GM19238 (cell line): ENCODE measurements at regions not wholly inside any gene's neighbourhood (a gene's known extent, or its start where the extent isn't known, plus 50 kb on each side); places are given as distances from the start of the nearest gene placed in this dataset.

Experiments used
- DNase-seq: peaks from one replicate; pipeline ENCODE4 v3.0.0; 2011; ENCODE audit warnings: low spot score; ENCODE audit not compliant: insufficient read length

- no peak for DNase-seq
Observed at GRCh38 chr13:47829690-47830089, 171.4 kb downstream of the SUCLA2 start.

- DNase-seq = no peak
Observed at GRCh38 chr13:47826471-47826870, 174.6 kb downstream of the SUCLA2 start.

GRCh38 chr13:47822036-47822435 lies 179.0 kb downstream of the SUCLA2 start:
- no peak for DNase-seq

GRCh38 chr13:47816831-47817230 lies 184.2 kb downstream of the SUCLA2 start:
- DNase-seq = no peak

- DNase-seq = no peak
Observed at GRCh38 chr13:47813718-47814117, 187.4 kb downstream of the SUCLA2 start.

DNA sequence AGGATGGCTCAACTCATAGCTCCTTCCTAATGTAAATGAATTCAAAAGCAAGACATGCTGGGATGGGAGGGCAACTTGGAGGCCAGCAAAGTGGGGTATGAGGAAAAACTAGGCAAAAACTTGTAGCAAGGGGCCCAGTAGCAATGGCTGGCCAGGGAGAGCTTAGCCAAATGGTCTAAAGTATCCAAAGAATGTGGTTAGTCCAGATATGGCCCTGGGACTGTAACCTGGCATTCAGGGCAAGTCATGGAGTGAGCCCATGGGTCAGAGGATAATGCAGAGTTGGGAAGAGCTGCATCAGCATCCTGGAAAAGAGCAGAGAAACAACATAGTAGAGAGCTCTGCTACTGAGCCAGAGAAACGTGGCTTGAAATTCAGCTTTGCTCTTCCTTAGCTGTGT lies 191.7 kb downstream of the SUCLA2 start:
- DNase-seq = no peak

DNA sequence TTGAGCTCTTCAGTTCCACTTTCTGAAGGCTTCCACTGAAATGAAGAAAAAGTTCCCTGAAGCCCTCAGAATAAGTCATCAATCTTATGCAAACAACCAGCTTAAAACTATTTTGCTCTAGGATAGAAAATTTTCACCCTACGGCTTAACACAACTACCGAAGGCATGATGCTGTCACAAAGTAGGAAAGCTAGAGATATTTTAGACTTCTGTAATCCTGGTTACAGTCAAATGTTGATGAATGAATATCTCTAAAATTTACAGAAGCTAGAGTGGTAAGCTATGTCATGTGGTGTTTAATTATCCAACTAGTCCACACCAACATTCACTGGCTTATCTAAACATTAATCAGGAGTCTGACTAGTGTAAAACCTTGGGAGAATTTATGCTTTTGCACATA lies 197.9 kb downstream of the SUCLA2 start:
- no peak for DNase-seq

GRCh38 chr13:47801555-47801954 lies 199.5 kb downstream of the SUCLA2 start:
- no peak for DNase-seq

GRCh38 chr13:47800593-47800992 lies 200.5 kb downstream of the SUCLA2 start:
- DNase-seq = no peak

- DNase-seq = no peak
Observed at GRCh38 chr13:47798906-47799305, 202.2 kb downstream of the SUCLA2 start.

DNA sequence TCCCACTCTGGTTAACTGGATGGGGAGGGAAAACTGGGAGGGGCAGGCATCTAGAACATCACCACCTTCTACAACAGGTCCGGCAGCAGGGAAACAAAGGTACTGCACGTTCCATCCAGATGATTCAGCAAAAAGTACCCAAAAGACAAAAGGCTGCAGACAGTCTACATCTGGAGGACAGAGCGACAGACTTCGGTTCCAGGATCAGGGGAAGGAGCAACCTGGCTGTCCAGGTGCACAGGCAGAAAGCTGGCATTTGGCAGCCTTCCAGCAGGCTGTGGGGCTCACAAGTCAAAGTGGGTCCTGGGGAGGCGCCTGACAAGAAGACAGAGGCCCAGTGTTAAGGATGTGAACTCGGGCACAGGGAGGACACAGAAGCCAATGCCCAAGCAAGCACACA lies 202.9 kb downstream of the SUCLA2 start:
- no peak for DNase-seq

GRCh38 chr13:47796816-47797215 lies 204.3 kb downstream of the SUCLA2 start:
- DNase-seq = no peak

DNA sequence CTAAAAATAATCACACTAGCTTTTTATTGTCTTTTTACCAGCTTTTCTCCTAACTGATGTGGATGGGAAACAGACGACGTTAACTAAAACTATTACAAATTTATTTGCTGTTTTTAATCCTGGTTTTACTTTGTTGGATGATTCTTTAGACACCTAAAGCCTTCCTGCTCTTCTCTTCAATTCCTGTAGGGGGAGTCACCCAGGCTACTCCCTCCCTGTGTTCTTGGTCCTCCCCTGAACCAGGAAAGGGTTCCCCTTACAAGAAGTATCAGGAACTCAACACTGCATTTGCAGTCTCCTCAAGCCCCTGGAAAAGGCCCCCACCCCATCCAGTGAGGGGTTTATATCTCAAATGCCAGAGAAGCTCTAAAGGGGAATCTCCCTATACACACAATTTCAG lies 206.1 kb downstream of the SUCLA2 start:
- no peak for DNase-seq

GRCh38 chr13:47790755-47791154 lies 210.3 kb downstream of the SUCLA2 start:
- no peak for DNase-seq

- no peak for DNase-seq
Observed at GRCh38 chr13:47788844-47789243, 212.2 kb downstream of the SUCLA2 start.

DNA sequence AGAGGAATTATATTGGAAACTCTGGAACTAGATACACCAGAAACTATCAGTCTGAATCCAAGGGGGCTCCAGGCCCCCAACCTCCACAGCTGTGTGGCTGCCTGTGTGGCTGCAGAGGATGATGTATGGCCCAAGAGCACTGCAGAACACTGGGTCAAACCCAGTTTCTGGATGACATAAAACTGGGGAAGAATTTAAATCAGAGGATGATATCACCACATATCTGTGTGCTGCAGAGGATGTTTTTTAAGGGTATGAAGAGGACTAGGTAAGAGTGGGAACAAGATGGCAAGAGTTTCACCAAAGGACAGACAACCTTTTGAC lies 226.4 kb downstream of the SUCLA2 start:
- no peak for DNase-seq

DNA sequence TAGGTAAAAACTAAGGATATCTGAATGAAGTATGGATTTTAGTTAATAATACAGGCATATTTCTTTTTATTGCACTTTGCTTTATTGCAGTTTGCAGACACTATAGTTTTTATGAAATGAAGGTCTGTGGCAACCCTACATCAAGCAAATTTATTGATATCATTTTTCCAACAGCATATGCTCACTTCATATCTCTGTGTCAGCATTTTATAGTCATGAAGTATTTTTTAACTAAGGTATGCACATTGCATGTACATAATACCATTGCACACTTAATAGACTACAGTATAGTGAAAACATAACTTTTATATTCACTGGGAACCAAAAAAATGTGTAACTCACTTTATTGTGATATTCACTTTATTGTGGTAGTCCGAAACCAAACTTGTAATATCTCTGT lies 236.3 kb downstream of the SUCLA2 start:
- no peak for DNase-seq

- no peak for DNase-seq
Observed at GRCh38 chr13:47757466-47758080, 243.5 kb downstream of the SUCLA2 start.

GRCh38 chr13:47747901-47748300 lies 253.2 kb downstream of the SUCLA2 start:
- DNase-seq = no peak

- no peak for DNase-seq
Observed at GRCh38 chr13:47726394-47726793, 274.7 kb downstream of the SUCLA2 start.

- no peak for DNase-seq
Observed at GRCh38 chr13:47723898-47724297, 277.2 kb downstream of the SUCLA2 start.

DNA sequence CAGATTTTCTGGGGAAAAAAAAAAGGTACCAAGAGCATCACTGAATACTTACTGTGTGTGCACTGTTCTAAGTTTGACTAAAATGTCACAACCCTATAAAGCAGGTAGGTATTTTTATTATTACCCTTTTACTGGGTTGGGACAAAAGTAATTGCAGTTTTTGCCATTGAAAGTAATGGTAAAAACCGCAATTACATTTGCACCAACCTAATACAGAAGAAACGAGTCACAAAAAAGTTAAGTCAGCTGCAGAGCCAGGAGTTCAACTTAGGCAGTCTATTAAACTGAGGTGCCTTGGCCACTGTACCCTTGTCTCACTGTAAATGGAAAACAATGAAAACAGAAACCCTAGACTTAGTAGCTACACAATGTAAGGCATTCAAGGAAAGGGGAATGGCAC lies 281.9 kb downstream of the SUCLA2 start:
- no peak for DNase-seq

GRCh38 chr13:47718556-47718955 lies 282.5 kb downstream of the SUCLA2 start:
- DNase-seq = no peak

- no peak for DNase-seq
Observed at GRCh38 chr13:47708386-47708785, 292.7 kb downstream of the SUCLA2 start.
